GM18907 (cell line): ENCODE measurements at regions not wholly inside any gene's neighbourhood (a gene's known extent, or its start where the extent isn't known, plus 50 kb on each side); places are given as distances from the start of the nearest gene placed in this dataset.

Source experiments
- ATAC-seq: cut with Tn5 transposase; IDR thresholded peaks from one replicate; pipeline ENCODE4 v1.9.1; 2021; ENCODE audit warnings: mild to moderate bottlenecking, moderate library complexity; ENCODE audit not compliant: unreplicated experiment

GRCh38 chr12:23428758-23429157 lies 520.7 kb downstream of the SOX5 start:
- ATAC-seq, result no peak

DNA sequence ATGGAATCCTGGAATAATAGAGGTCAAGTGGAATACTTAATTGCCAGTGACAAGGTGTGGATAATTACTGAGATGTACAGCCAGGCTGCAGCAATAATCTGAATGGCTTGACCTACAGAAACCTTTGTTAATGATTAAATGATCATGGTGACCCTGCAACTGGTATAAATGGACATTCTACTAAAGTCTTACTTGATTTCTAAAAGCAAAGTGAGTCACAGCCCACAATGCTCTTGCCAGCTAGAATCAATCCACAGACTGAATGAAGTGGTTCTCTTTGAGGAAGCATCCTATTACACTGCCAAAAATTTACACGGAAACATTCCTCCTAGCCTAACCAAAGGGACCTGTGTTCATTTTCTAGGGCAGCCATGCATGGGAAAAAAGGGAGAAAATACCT lies 518.5 kb downstream of the SOX5 start:
- no peak for ATAC-seq

- ATAC-seq, result no peak
Measured at GRCh38 chr12:23433121-23433520, 516.3 kb downstream of the SOX5 start.

DNA sequence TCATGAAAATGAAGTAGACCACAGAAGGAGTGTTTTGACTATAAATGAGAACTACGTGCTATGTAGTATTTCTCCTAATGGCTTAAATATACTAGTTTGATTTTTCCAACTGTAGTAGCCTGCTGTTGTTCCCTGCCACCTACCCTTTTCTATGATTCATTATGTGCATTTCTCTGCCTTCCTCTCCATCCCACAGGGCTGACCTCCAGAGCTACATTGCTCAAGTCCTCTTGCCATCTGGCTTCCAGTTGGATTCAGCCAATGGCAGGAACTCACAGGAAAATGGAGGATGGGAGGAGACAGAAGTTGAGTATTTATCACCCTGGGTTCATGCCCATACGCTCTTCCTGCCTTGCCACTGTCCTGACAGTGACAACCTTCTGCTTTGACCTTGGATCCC lies 515.3 kb downstream of the SOX5 start:
- no peak for ATAC-seq

DNA sequence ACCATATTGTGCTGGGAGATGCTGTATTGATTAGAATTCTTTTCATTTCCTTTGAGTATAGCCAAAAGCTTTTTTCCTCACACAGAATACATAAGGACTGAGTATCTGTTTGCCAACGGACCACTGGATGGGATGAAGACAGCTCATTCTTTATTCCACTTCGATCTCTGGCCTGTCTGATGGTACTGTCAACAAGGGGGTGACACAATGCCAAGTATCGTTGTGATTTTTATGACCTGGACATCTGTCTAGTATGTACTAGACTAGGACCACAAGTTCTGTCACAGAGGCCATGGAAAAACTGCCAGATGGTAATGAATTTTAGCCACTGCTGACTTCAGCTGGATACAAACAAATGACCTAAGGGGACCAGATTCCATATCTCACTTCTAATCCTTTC lies 502.7 kb downstream of the SOX5 start:
- ATAC-seq, result no peak

- no peak for ATAC-seq
Measured at GRCh38 chr12:23450810-23451209, 498.7 kb downstream of the SOX5 start.

DNA sequence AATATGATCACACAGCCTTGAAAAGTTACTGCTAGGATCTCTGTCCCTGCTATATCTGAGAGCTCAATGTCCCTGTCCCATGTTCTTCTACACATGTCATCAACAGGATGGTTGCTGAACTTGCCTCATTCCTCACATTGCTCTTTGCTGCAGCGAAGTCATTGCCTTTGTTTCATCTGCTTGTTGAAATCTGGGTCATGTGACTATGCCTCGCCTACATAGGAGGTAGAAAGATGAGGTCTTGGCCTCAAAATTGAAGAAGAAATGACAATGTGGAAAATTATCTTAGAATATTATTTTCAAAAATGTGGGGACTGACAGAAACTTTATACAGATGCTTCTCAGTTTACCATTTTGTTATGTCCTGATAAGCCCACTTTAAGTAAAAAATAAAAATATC lies 494.2 kb downstream of the SOX5 start:
- ATAC-seq, result no peak

- no peak for ATAC-seq
Measured at GRCh38 chr12:23458640-23459039, 490.8 kb downstream of the SOX5 start.

- ATAC-seq, result no peak
Measured at GRCh38 chr12:23462546-23462945, 486.9 kb downstream of the SOX5 start.

DNA sequence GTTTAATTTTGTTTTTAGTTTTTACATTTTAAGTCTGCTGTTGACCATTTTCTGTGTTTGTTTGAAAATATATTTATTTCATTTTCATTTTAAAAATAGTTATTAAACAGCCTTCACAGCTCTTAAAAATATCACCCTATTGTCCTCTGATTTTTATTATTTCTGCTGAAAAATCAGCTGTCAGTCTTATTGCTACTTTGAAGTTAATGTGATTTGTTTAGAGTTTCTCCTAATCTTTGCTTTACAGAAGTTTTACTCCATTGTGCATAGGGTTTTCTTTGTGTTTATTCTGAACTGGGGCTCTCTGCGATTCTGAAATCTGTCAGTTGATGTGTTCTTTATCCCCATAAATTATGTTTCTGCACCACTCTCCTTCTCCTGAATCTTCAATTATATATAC lies 486.3 kb downstream of the SOX5 start:
- no peak for ATAC-seq

GRCh38 chr12:23464241-23464812 lies 485.1 kb downstream of the SOX5 start:
- no peak for ATAC-seq

DNA sequence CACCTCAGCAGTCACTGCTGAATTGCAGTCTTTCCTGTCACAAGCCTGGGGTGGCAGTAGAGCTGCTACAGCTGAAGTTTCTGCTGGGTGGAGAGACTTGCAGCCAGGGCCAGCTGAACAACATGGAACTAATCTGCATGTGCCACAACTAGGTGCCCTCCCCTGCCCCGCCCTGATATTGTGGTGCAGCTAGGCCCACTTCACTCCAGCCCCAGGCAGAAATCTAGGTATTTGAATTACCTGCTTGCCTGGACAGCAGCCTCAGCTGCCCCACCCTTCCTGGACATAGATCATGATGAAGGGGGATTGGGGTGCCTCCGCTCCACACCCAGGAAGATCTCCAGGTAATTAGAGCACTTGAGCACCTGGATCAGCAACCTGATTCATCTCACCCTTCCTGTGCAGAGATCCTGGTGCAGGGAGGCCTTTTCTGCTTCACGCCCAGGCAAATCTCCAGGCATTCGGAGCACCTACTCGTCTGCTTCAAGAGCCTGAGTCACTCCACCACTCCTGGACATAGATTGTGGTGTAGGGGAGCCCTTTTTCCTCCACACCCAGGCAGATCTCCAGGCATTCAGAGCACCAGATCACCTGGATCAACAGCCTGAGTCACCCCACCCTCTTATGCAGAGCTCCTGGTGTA lies 477.0 kb downstream of the SOX5 start:
- no peak for ATAC-seq

DNA sequence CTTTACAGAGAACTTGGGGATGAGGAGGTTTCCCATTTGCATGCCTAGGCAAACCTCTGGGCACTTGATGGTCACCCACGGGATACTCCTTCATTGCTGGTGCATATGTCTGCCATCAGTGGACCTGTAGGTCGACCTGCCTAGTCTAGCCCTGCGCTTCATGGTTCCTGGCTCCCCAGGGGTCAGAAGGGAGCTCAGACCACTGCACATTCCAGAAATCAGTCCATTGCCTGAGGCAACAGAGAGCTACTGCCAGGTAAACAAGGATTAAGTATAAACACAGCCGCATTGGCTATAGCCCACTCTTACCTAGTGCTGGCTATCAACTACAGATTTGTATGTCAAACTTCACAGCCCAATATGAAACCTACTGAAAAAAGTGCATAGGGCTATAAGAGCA lies 476.4 kb downstream of the SOX5 start:
- ATAC-seq, result no peak

DNA sequence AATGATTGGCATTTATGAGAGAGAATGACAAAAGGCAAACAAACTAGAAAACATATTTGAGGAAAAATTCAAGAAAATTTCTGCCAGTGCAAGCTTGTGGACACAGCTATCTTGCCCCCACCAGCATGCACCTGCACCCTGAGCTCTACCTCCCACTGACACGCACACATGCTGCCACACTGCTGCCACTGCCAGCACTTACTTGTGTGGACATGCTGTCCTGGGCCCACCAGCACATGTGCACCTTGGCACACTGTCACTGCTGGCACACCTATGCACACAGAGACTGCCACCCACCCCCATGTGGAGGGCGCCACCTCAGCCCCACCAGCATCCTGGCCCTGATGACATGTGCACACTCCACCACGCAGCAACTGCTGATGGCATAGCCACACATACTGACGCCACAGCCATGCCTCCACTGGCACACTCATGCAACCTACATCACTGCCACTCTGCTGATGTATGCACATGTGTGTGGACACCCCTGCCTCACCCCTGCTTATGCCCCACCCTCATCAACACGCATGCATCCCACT lies 475.0 kb downstream of the SOX5 start:
- ATAC-seq, result no peak
